GM23338 (cell line): ENCODE measurements at regions not wholly inside any gene's neighbourhood (a gene's known extent, or its start where the extent isn't known, plus 50 kb on each side); places are given as distances from the start of the nearest gene placed in this dataset.

Experiments
- ATAC-seq: fragments of 200-7000 bp; cut with Tn5 transposase; 3 replicates; pipeline ENCODE4 v1.9.1; 2020
- DNase-seq: peaks from one replicate; pipeline ENCODE4 v3.0.0-alpha.2; 2015; ENCODE audit warnings: low spot score
- H2AFZ ChIP-seq: fragments of 200-600 bp; sonication (generic); 2 replicates; pipeline ENCODE4 v1.8.0; 2016; ENCODE audit warnings: antibody characterized with exemption, mild to moderate bottlenecking, moderate library complexity
- H3F3A ChIP-seq: fragments of 200-600 bp; sonication (generic); replicated peaks from 2 replicates; pipeline ENCODE4 v1.8.0; 2017; ENCODE audit warnings: antibody characterized with exemption, mixed run types, low read depth
- H3K27ac ChIP-seq: fragments of 200-600 bp; sonication (generic); 2 replicates; pipeline ENCODE4 v1.6.1; 2016; ENCODE audit warnings: low read depth
- H3K27me3 ChIP-seq: fragments of 200-600 bp; sonication (generic); 2 replicates; pipeline ENCODE4 v1.8.0; 2016; ENCODE audit warnings: mild to moderate bottlenecking, mixed run types, moderate library complexity; ENCODE audit not compliant: insufficient read depth
- H3K36me3 ChIP-seq: fragments of 200-600 bp; sonication (generic); 2 replicates; pipeline ENCODE4 v1.8.0; 2016; ENCODE audit warnings: mild to moderate bottlenecking; ENCODE audit not compliant: insufficient read depth
- H3K4me1 ChIP-seq: fragments of 200-600 bp; sonication (generic); 2 replicates; pipeline ENCODE4 v1.8.0; 2016; ENCODE audit warnings: mild to moderate bottlenecking, moderate library complexity; ENCODE audit not compliant: insufficient read depth
- H3K4me2 ChIP-seq: fragments of 200-600 bp; sonication (generic); 2 replicates; pipeline ENCODE4 v1.7.1; 2017; ENCODE audit warnings: mixed run types
- H3K4me3 ChIP-seq: fragments of 200-600 bp; sonication (generic); 2 replicates; pipeline ENCODE4 v1.6.1; 2016; ENCODE audit warnings: mixed run types
- H3K79me2 ChIP-seq: fragments of 200-600 bp; sonication (generic); replicated peaks from 2 replicates; pipeline ENCODE4 v1.8.0; 2017; ENCODE audit warnings: mild to moderate bottlenecking; ENCODE audit not compliant: insufficient read depth
- H3K9me2 ChIP-seq: fragments of 200-600 bp; sonication (generic); 2 replicates; pipeline ENCODE4 v1.8.0; 2017; ENCODE audit not compliant: insufficient read depth
- H4K20me1 ChIP-seq: fragments of 200-600 bp; sonication (generic); replicated peaks from 2 replicates; pipeline ENCODE4 v1.8.0; 2017; ENCODE audit warnings: mild to moderate bottlenecking; ENCODE audit not compliant: insufficient read depth
- H3K27ac Mint-ChIP-seq: 2 replicates; pipeline ENCODE4 v1.8.0; 2020; ENCODE audit warnings: inconsistent platforms, mild to moderate bottlenecking, moderate library complexity, mixed read lengths
- H3K27me3 Mint-ChIP-seq: 3 replicates; pipeline ENCODE4 v1.8.0; 2022; ENCODE audit warnings: low read depth, mild to moderate bottlenecking, moderate library complexity, mixed read lengths, inconsistent platforms; ENCODE audit not compliant: insufficient read depth, poor library complexity
- H3K36me3 Mint-ChIP-seq: 3 replicates; pipeline ENCODE4 v1.8.0; 2021; ENCODE audit warnings: low read depth, mild to moderate bottlenecking, inconsistent platforms, moderate library complexity, mixed read lengths
- H3K4me1 Mint-ChIP-seq: 3 replicates; pipeline ENCODE4 v1.8.0; 2020; ENCODE audit warnings: mild to moderate bottlenecking, inconsistent platforms, mixed read lengths
- H3K4me3 Mint-ChIP-seq: 3 replicates; pipeline ENCODE4 v1.8.0; 2021; ENCODE audit warnings: moderate library complexity, mild to moderate bottlenecking, inconsistent platforms, mixed read lengths
- H3K9me3 Mint-ChIP-seq: 3 replicates; pipeline ENCODE4 v1.8.0; 2020; ENCODE audit warnings: moderate library complexity, mild to moderate bottlenecking, inconsistent platforms, mixed read lengths
- CREB1 ChIP-seq: fragments of 250-450 bp; sonication (Bioruptor Pico); IDR thresholded peaks from 2 replicates; pipeline ENCODE4 v1.5.0; 2020; ENCODE audit warnings: low read depth, mild to moderate bottlenecking, moderate library complexity
- CTCF ChIP-seq, 2 experiments: fragments of 200-600 bp in 1 of 2; sonication (generic) in 1 of 2; conservative IDR thresholded peaks; 2 replicates each; pipeline versions ENCODE4 v1.5.1 to v1.6.1; 2016 to 2017; ENCODE audit warnings: antibody characterized with exemption in 2 of 2, low read depth in 2 of 2, mild to moderate bottlenecking in 2 of 2, moderate library complexity in 1 of 2
- ETS1 ChIP-seq: IDR thresholded peaks from 2 replicates; pipeline ENCODE4 v1.6.1; 2016; ENCODE audit warnings: antibody characterized with exemption
- EZH2 ChIP-seq: fragments of 200-600 bp; sonication (generic); IDR thresholded peaks from one replicate; pipeline ENCODE4 v1.8.0; 2017; ENCODE audit warnings: antibody characterized with exemption, mild to moderate bottlenecking, low read depth; ENCODE audit not compliant: unreplicated experiment
- EZH2phosphoT487 ChIP-seq: fragments of 200-600 bp; sonication (generic); IDR thresholded peaks from one replicate; pipeline ENCODE4 v1.8.1; 2018; ENCODE audit warnings: antibody characterized with exemption; ENCODE audit not compliant: unreplicated experiment
- JUNB ChIP-seq: IDR thresholded peaks from one replicate; pipeline ENCODE4 v1.6.1; 2016; ENCODE audit warnings: antibody characterized with exemption; ENCODE audit not compliant: unreplicated experiment
- NANOG ChIP-seq: IDR thresholded peaks from 2 replicates; pipeline ENCODE4 v1.6.1; 2016; ENCODE audit warnings: antibody characterized with exemption, borderline replicate concordance
- POLR2AphosphoS5 ChIP-seq: IDR thresholded peaks from 2 replicates; pipeline ENCODE4 v1.6.1; 2016; ENCODE audit warnings: antibody characterized with exemption, low read depth
- REST ChIP-seq: IDR thresholded peaks from one replicate; pipeline ENCODE4 v1.6.1; 2018; ENCODE audit warnings: antibody characterized with exemption; ENCODE audit not compliant: unreplicated experiment
- STAT1 ChIP-seq: IDR thresholded peaks from one replicate; pipeline ENCODE4 v1.6.1; 2016; ENCODE audit warnings: antibody characterized with exemption; ENCODE audit not compliant: unreplicated experiment
- ZNF114 ChIP-seq: fragments of 250-450 bp; sonication (Bioruptor Pico); IDR thresholded peaks from 2 replicates; pipeline ENCODE4 v1.5.0; 2020; ENCODE audit warnings: mild to moderate bottlenecking, moderate library complexity
- ZNF331 ChIP-seq: fragments of 250-450 bp; sonication (Bioruptor Pico); IDR thresholded peaks from 2 replicates; pipeline ENCODE4 v1.5.0; 2020; ENCODE audit warnings: low read depth, mild to moderate bottlenecking, moderate library complexity
- ZNF462 ChIP-seq: fragments of 250-450 bp; sonication (Bioruptor Pico); IDR thresholded peaks from 2 replicates; pipeline ENCODE4 v1.5.0; 2020; ENCODE audit warnings: mild to moderate bottlenecking, moderate library complexity

GRCh38 chr1:234917495-234918180 is 211.0 kb downstream of the TOMM20 start:
- no peak overlapping the region for H3K4me2 ChIP-seq
- Mint-ChIP-seq H3K27ac (no peak overlapping the region), H3K36me3 (0 out of 3 replicates have a peak, but pooled peaks cover 5% of the 10 kb centered on the region), H3K27me3 (peaks cover 18% of the 10 kb centered on the region), H3K4me1 (peaks cover 33% of the 10 kb centered on the region), H3K4me3 (no peak overlapping the region), H3K9me3 (peaks cover 7% of the 10 kb centered on the region; the same call in 2 of the 3 replicates)
- no peaks in the 10 kb centered on the region for H3K36me3 ChIP-seq
- peak overlapping the region; percentile 96; the same call in 1 of the 2 replicates for H2AFZ ChIP-seq
- no peaks in the 10 kb centered on the region for H3F3A ChIP-seq
- no peak overlapping the region for H3K27ac ChIP-seq
- no peaks in the 10 kb centered on the region for H4K20me1 ChIP-seq
- peaks cover 22% of the 10 kb centered on the region for H3K4me1 ChIP-seq
- no peaks in the 10 kb centered on the region for H3K79me2 ChIP-seq
- peaks cover 9% of the 10 kb centered on the region for H3K9me2 ChIP-seq
- H3K4me3 ChIP-seq, result no peak overlapping the region
- no peaks in the 10 kb centered on the region for H3K27me3 ChIP-seq
- no peak for DNase-seq
- TF ChIP-seq CTCF (conservative IDR thresholded peaks at IDR 0.05; ENCODE audit: low read depth in 2 of 2) (no peak), EZH2 (no peak), ZNF331 (CRISPR knock-in tag) (no peak), ETS1 (no peak), CREB1 (no peak), ZNF114 (CRISPR knock-in tag) (no peak), ZNF462 (CRISPR knock-in tag) (no peak), NANOG (no peak), REST (no peak), EZH2phosphoT487 (no peak), STAT1 (no peak), JUNB (no peak), POLR2AphosphoS5 (no peak)
- no peak for ATAC-seq
